ENCODE measurements at regions not wholly inside any gene's neighbourhood (a gene's known extent, or its start where the extent isn't known, plus 50 kb on each side); places are given as distances from the start of the nearest gene placed in this dataset.
A peak's percentile ranks its signal among the peaks of the same experiment; 100 is the strongest.
"Not testable (repeated sequence)": the region's sequence is repeated elsewhere in the genome, so short reads cannot be mapped to it uniquely, and the experiment has no call there.

GRCh38 chr10:94156453-94156852 is 162.7 kb downstream of the PLCE1 start:
- no peak for TF ChIP-seq POLR2AphosphoS5 (IDR thresholded peaks at IDR 0.05; ENCODE audit: low read depth, low read length)
- TF ChIP-seq TCF7L2 (IDR thresholded peaks at IDR 0.05; ENCODE audit: low read depth, low read length): no peak
- TF ChIP-seq SIN3A (IDR thresholded peaks at IDR 0.05; ENCODE audit: borderline replicate concordance, insufficient read depth, low read depth, low read length): no peak
- TF ChIP-seq CTCF (IDR thresholded peaks at IDR 0.05): no peak
- TF ChIP-seq, protein P1, sequence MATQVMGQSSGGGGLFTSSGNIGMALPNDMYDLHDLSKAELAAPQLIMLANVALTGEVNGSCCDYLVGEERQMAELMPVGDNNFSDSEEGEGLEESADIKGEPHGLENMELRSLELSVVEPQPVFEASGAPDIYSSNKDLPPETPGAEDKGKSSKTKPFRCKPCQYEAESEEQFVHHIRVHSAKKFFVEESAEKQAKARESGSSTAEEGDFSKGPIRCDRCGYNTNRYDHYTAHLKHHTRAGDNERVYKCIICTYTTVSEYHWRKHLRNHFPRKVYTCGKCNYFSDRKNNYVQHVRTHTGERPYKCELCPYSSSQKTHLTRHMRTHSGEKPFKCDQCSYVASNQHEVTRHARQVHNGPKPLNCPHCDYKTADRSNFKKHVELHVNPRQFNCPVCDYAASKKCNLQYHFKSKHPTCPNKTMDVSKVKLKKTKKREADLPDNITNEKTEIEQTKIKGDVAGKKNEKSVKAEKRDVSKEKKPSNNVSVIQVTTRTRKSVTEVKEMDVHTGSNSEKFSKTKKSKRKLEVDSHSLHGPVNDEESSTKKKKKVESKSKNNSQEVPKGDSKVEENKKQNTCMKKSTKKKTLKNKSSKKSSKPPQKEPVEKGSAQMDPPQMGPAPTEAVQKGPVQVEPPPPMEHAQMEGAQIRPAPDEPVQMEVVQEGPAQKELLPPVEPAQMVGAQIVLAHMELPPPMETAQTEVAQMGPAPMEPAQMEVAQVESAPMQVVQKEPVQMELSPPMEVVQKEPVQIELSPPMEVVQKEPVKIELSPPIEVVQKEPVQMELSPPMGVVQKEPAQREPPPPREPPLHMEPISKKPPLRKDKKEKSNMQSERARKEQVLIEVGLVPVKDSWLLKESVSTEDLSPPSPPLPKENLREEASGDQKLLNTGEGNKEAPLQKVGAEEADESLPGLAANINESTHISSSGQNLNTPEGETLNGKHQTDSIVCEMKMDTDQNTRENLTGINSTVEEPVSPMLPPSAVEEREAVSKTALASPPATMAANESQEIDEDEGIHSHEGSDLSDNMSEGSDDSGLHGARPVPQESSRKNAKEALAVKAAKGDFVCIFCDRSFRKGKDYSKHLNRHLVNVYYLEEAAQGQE (IDR thresholded peaks at IDR 0.05; ENCODE audit: insufficient read depth in 1 of 2, low read depth in 2 of 2, low read length in 1 of 2): no peak
- BruUV-seq (replicated peaks): no TSS peak
- Histone ChIP-seq H3K36me3 (ENCODE audit: control insufficient read depth, insufficient read depth, low read length) (no peaks in the 10 kb centered on the region), H3K4me1 (ENCODE audit: control insufficient read depth, insufficient read depth, low read length) (no peaks in the 10 kb centered on the region), H3K27me3 (ENCODE audit: control insufficient read depth, insufficient read depth, low read length) (no peaks in the 10 kb centered on the region), H3K4me3 (ENCODE audit: low read depth in 2 of 2, low read length in 2 of 2) (no peak overlapping the region), H3K27ac (ENCODE audit: low read length) (no peak overlapping the region), H3K9me3 (ENCODE audit: control insufficient read depth, insufficient read depth, low read depth, low read length) (no peaks in the 10 kb centered on the region)
- ChIA-PET POLR2A (interaction anchor here (1.0 kb wide), 1 partner anchor 33 kb away, joined by 3 read pairs; no protein-coding TSS in a partner anchor), CTCF (interaction anchor here (0.6 kb wide), 1 partner anchor 561 kb away, joined by 6 read pairs; no protein-coding TSS in a partner anchor)
- in situ Hi-C loops (cut with HindIII; ENCODE audit: low pct_unique_long_range_greater_than_20kb, low sequenced_read_pairs): no loop called here
- intact Hi-C loops (cut with micrococcal nuclease; ENCODE audit: unreplicated experiment): no loop called here
- DNase-seq (ENCODE audit: low read depth, low spot score) (no peak), ATAC-seq (no peak)

- CTCF ChIA-PET: not testable (repeated sequence)
Measured at GRCh38 chr10:94165158-94165611, 171.5 kb downstream of the PLCE1 start.

GRCh38 chr10:94172332-94172731 is 178.6 kb downstream of the PLCE1 start:
- ChIA-PET CTCF (no interaction called here), POLR2A (no interaction called here)
- intact Hi-C loops (cut with micrococcal nuclease; ENCODE audit: unreplicated experiment): no loop called here
- Histone ChIP-seq H3K9me3 (ENCODE audit: control insufficient read depth, insufficient read depth, low read depth, low read length) (no peaks in the 10 kb centered on the region), H3K4me1 (ENCODE audit: control insufficient read depth, insufficient read depth, low read length) (no peaks in the 10 kb centered on the region), H3K27ac (ENCODE audit: low read length) (no peak overlapping the region), H3K27me3 (ENCODE audit: control insufficient read depth, insufficient read depth, low read length) (no peaks in the 10 kb centered on the region), H3K4me3 (ENCODE audit: low read depth in 2 of 2, low read length in 2 of 2) (no peak overlapping the region), H3K36me3 (ENCODE audit: control insufficient read depth, insufficient read depth, low read length) (no peaks in the 10 kb centered on the region)
- ATAC-seq (no peak), DNase-seq (ENCODE audit: low read depth, low spot score) (no peak)
- in situ Hi-C loops (cut with HindIII; ENCODE audit: low pct_unique_long_range_greater_than_20kb, low sequenced_read_pairs): no loop called here
- no peak for TF ChIP-seq TCF7L2 (IDR thresholded peaks at IDR 0.05; ENCODE audit: low read depth, low read length)
- no peak for TF ChIP-seq SIN3A (IDR thresholded peaks at IDR 0.05; ENCODE audit: borderline replicate concordance, insufficient read depth, low read depth, low read length)
- TF ChIP-seq CTCF (IDR thresholded peaks at IDR 0.05): no peak
- TF ChIP-seq, protein P1 (IDR thresholded peaks at IDR 0.05; ENCODE audit: insufficient read depth in 1 of 2, low read depth in 2 of 2, low read length in 1 of 2): no peak
- TF ChIP-seq POLR2AphosphoS5 (IDR thresholded peaks at IDR 0.05; ENCODE audit: low read depth, low read length): no peak
- BruUV-seq (replicated peaks): no TSS peak

More at GRCh38 chr10:94165158-94165611, 171.5 kb downstream of the PLCE1 start:
- H3K4me1 ChIP-seq (ENCODE audit: control insufficient read depth, insufficient read depth, low read length); DNase-seq (ENCODE audit: low read depth, low spot score); intact Hi-C loops (cut with micrococcal nuclease; ENCODE audit: unreplicated experiment); POLR2A ChIA-PET; H3K27me3 ChIP-seq (ENCODE audit: control insufficient read depth, insufficient read depth, low read length); H3K36me3 ChIP-seq (ENCODE audit: control insufficient read depth, insufficient read depth, low read length); in situ Hi-C loops (cut with HindIII; ENCODE audit: low pct_unique_long_range_greater_than_20kb, low sequenced_read_pairs); H3K9me3 ChIP-seq (ENCODE audit: control insufficient read depth, insufficient read depth, low read depth, low read length); BruUV-seq (replicated peaks): not testable (repeated sequence)
- Histone ChIP-seq H3K4me3 (ENCODE audit: low read depth in 2 of 2, low read length in 2 of 2) (peak overlapping the region; percentile 34 to 59), H3K27ac (ENCODE audit: low read length) (peak overlapping the region; percentile 52)
- peak; percentile 92 for ATAC-seq
